Testis (tissue), 2 donors: ENCODE measurements at regions not wholly inside any gene's neighbourhood (a gene's known extent, or its start where the extent isn't known, plus 50 kb on each side); places are given as distances from the start of the nearest gene placed in this dataset.
A peak's percentile ranks its signal among the peaks of the same experiment; 100 is the strongest.

ENCODE experiments used
- DNase-seq: peaks from one replicate; pipeline ENCODE4 v3.0.0-alpha.2; 2019
- H3K27ac ChIP-seq, 2 donors: fragments of 200-600 bp; sonication (generic); one replicate each; pipeline ENCODE4 v1.5.1; 2019
- H3K27me3 ChIP-seq: fragments of 200-600 bp; sonication (generic); one replicate; pipeline ENCODE4 v1.5.1; 2019
- H3K36me3 ChIP-seq: fragments of 200-600 bp; sonication (generic); one replicate; pipeline ENCODE4 v1.5.1; 2017; ENCODE audit warnings: low read depth; ENCODE audit errors: missing control alignments
- H3K4me1 ChIP-seq: fragments of 200-600 bp; sonication (generic); one replicate; pipeline ENCODE4 v1.5.1; 2019
- H3K4me3 ChIP-seq, 2 donors: fragments of 200-600 bp; sonication (generic); one replicate each; pipeline ENCODE4 v1.5.1; 2017 to 2019
- H3K9me3 ChIP-seq: fragments of 200-600 bp; sonication (generic); one replicate; pipeline ENCODE4 v1.5.1; 2017
- CTCF ChIP-seq, 3 experiments: fragments of 450-650 bp in 2 of 3; fragments of 200-600 bp in 1 of 3; sonication (generic) in 1 of 3; IDR thresholded peaks; one replicate each; pipeline ENCODE4 v1.5.1; 2016 to 2019; ENCODE audit warnings: antibody characterized with exemption in 3 of 3, mild to moderate bottlenecking in 2 of 3, moderate library complexity in 1 of 3
- POLR2A ChIP-seq: fragments of 450-650 bp; IDR thresholded peaks from one replicate; pipeline ENCODE4 v1.6.1; 2017; ENCODE audit warnings: antibody characterized with exemption, mild to moderate bottlenecking, moderate library complexity
- WGBS, 2 donors: methylation state at CpG; one replicate each; pipeline ENCODE4 v1.1.5; 2018; 5-methylcytosine and 5-hydroxymethylcytosine counted together
- intact Hi-C: fragments of 100-400 bp; cut with DNase I; formaldehyde crosslinking; loops from one replicate; pipeline ENCODE4 v1.15.1; 2023; ENCODE audit warnings: low total_unique reads

- WGBS, 2 donors, result 53 to 71% methylated on average over 6 of the region's 6 CpGs
- Histone ChIP-seq H3K9me3 (no peaks in the 10 kb centered on the region), H3K27me3 (no peaks in the 10 kb centered on the region)
These were observed 385.9 kb downstream of the MFSD1 start for GRCh38 chr3:159187706-159188105.

GRCh38 chr3:159189994-159190669 is 388.3 kb downstream of the MFSD1 start:
- Histone ChIP-seq H3K36me3 (no peaks in the 10 kb centered on the region), H3K27ac (no peak overlapping the region), H3K4me1 (no peaks in the 10 kb centered on the region), H3K27me3 (no peaks in the 10 kb centered on the region), H3K9me3 (no peaks in the 10 kb centered on the region), H3K4me3 (no peak overlapping the region)
- no peak for DNase-seq
- 62 to 64% methylated on average over 4 of the region's 4 CpGs for whole genome bisulfite sequencing, 2 donors
- intact Hi-C loops, result no loop called here
- TF ChIP-seq CTCF (IDR thresholded peaks at IDR 0.05) (no peak), POLR2A (no peak)

More at GRCh38 chr3:159187706-159188105, 385.9 kb downstream of the MFSD1 start:
- Histone ChIP-seq H3K36me3 (no peaks in the 10 kb centered on the region), H3K27ac (no peak overlapping the region), H3K4me1 (no peaks in the 10 kb centered on the region), H3K4me3 (peak overlapping the region; percentile 10 to 51)
- TF ChIP-seq POLR2A, result no peak
- TF ChIP-seq CTCF (IDR thresholded peaks at IDR 0.05), result no peak
- intact Hi-C loops, result no loop called here
- DNase-seq, result peak; percentile 80

GRCh38 chr3:159191447-159191846 is 389.6 kb downstream of the MFSD1 start:
- H3K27me3 ChIP-seq, result no peaks in the 10 kb centered on the region
- no peak overlapping the region for H3K4me3 ChIP-seq
- intact Hi-C loops, result no loop called here
- WGBS, 2 donors, result 60 to 68% methylated on average over 4 of the region's 4 CpGs
- H3K36me3 ChIP-seq, result no peaks in the 10 kb centered on the region
- H3K27ac ChIP-seq, result no peak overlapping the region
- TF ChIP-seq POLR2A (no peak), CTCF (IDR thresholded peaks at IDR 0.05) (no peak)
- no peaks in the 10 kb centered on the region for H3K9me3 ChIP-seq
- DNase-seq, result no peak
- no peaks in the 10 kb centered on the region for H3K4me1 ChIP-seq

- intact Hi-C loops, result no loop called here
- H3K4me1 ChIP-seq, result no peaks in the 10 kb centered on the region
- no peaks in the 10 kb centered on the region for H3K36me3 ChIP-seq
- H3K27me3 ChIP-seq, result no peaks in the 10 kb centered on the region
- H3K4me3 ChIP-seq, result no peak overlapping the region
- WGBS, 2 donors, result 86 to 95% methylated on average over 1 of the region's 1 CpG
- TF ChIP-seq POLR2A, result no peak
- no peak for TF ChIP-seq CTCF (IDR thresholded peaks at IDR 0.05)
- H3K27ac ChIP-seq, result no peak overlapping the region
- no peak for DNase-seq
- H3K9me3 ChIP-seq, result no peaks in the 10 kb centered on the region
These were observed 394.5 kb downstream of the MFSD1 start for GRCh38 chr3:159196359-159196758.

GRCh38 chr3:159200176-159200575 is 398.3 kb downstream of the MFSD1 start:
- H3K9me3 ChIP-seq, result no peaks in the 10 kb centered on the region
- H3K27ac ChIP-seq, result no peak overlapping the region
- H3K4me1 ChIP-seq, result no peaks in the 10 kb centered on the region
- TF ChIP-seq CTCF (IDR thresholded peaks at IDR 0.05), result no peak
- no peak for TF ChIP-seq POLR2A
- H3K4me3 ChIP-seq, result no peak overlapping the region
- no peaks in the 10 kb centered on the region for H3K27me3 ChIP-seq
- no peaks in the 10 kb centered on the region for H3K36me3 ChIP-seq
- DNase-seq, result no peak
- intact Hi-C loops, result no loop called here
- WGBS, 2 donors, result 78 to 83% methylated on average over 3 of the region's 3 CpGs
